Cerebellar cortex (tissue), 1 donor: ENCODE measurements at regions not wholly inside any gene's neighbourhood (a gene's known extent, or its start where the extent isn't known, plus 50 kb on each side); places are given as distances from the start of the nearest gene placed in this dataset.
"Not testable (repeated sequence)": the region's sequence is repeated elsewhere in the genome, so short reads cannot be mapped to it uniquely, and the experiment has no call there.

ENCODE experiments used
- DNase-seq: peaks from one replicate; pipeline ENCODE4 v3.0.0-alpha.2; 2015; ENCODE audit warnings: low spot score

DNA sequence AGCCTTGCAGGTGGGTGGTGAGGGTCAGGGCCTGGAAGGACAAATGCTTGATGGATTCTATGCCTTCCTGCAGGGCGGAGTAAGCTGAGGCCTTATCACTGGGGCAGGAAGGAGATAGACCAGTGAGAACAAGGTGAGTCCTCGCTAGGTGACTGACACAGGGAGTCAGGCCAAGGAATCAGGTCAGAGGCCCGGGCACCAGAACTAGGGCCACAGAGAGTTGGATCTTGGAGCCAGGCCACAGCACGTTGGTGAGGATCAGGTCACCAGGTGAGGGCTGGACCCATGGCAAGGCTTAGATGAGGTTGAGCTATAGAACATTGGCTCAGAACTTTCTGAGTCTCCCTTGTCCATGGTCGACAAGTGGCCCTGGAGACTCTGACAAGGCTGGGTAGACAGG is 328.2 kb downstream of the FOXO1 start:
- no peak for DNase-seq

DNA sequence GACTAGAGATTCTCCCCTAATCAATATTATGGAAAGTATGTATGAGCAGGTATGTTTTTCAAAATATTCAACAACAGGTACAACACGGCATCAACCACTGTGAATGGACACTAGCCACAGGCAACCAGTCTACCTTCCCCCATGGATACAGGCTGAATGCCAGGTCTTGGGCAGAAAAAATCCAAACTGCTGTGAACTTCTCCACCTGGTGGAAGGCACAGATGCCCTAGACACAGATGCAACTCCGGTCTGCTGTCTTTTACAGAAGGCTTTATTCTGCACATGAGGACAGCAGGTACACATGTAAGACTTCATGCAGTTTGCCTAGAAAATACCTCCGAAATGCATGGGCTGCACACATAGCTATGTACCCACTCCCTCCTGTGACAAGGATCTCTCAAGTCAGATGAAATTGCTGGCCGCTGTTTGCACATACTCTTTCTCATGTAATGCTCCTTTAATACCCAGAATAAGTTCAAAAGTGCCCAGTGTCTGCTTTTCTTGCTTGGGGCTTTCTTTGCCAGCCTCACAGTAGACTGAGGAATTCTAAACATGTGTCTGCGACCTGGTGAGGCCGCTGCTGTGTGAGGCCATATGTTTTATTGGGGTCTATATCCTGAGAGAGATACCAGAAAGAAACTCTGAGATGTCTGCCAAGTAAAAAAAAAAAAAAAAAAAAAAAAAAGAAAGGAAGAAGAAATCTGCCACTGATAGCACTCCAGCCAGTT is 325.9 kb downstream of the FOXO1 start:
- no peak for DNase-seq

DNA sequence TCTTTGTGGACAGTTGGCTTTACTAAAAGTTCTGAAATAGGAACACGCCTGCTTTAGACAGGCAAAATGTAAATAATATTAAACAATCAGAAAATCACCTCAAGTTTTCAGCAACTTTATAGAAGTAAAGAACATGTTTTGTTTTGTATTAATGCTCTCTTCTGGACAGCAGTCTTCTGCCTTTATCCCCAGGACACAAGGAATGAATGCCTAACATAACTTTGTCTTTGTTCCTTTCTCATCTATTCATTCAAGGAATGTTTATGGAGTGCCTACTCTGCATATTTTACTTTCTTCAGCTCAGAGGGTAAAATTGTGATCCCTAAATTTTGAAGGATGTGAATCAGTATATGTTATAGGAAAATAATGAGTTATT is 325.4 kb downstream of the FOXO1 start:
- no peak for DNase-seq

DNA sequence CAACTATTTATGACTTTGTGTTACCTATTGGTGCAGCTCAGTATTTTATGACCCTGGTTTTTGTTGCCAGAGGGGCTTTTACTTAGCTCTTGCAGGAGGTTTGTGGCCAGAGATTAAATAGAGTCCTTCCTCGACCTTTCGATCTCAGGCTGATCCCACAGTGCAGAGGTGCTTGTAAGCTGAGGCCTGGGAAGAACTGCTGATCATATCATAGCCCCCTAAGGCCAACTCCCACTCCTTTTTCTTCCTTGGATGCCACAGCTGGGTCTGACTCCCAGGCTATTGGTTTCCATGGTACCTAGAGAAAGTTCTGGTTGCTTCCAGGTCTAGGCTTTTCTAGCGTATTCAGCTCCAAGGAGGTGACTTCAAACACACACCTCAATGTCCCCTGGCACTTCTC is 324.9 kb downstream of the FOXO1 start:
- no peak for DNase-seq

DNA sequence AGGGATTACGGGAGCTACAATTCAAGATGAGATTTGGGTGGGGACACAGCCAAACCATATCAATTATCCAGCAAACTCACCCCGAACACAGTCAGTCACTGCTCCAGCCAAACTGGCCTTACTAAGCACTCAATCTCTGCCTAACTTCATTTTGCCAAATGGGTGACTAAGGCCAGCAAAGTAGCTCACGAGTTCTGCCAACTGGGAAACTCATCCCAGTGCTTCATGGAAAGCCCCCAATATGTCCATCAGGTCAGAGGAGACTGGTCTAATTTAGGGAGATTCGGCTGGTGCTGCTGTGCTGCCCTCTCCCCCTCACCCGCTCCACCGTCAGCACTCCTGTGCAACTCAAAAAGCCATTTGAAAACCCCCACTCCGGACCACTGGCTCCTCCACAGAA is 324.0 kb downstream of the FOXO1 start:
- DNase-seq, result no peak

DNA sequence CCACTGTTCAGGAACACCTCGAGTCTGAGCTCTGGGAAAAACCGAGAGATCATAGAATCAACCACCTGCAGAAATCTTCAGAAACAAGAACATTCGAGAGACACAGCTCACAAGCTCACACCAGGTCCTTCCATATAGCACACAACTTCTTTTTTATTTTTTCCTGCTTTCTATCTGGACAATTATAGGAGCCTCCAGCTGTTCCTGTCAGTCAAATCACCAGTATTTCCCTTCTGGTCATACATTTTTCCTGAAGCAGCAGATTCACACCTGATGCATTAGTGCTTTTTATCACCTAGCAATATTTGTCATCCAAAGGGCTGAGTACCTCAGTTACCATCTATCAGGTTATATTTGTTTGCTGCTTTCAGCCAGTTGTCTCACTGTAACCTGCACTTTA is 323.5 kb downstream of the FOXO1 start:
- no peak for DNase-seq

GRCh38 chr13:40343550-40344269 is 322.7 kb downstream of the FOXO1 start:
- DNase-seq, result no peak

DNA sequence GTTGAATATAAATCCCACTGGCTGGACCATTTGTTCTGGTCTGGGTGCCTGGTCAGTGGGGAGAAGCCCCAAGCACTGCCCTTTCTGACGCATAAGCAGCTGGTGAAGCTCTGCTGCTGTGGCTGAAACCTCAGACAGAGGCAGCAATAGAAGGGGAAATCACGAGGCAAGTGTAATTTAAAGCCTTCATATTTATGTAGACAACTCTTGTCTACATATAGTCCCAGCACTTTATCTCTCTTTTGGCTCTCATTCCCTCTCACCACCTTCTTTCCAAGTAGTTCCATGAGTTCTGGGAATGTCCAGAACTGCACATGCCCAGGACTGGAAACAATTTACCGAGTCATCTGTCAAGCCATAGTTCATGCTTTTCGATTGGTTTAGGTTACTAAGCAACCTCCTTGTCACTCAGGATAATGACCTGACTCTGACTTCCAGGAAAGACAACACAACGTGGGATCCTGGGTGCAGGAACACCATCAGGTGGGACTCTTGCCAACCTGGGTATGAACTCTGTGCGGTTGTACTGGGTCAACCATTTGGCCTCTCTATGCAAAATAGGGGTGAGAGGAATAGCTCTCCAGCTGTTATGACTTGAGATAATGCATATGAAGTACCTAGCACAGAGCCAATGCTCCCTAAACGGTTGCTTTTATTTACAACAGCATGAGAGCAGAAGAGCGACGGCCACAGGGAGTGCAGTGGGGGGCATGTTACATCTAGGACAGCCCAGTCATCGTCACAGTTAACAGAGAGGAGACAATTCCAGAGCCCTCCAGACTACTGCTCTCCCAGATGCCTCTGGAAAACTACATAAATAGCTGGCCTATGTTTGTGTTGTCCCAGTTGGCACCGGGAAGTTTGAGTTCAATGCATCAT is 321.9 kb downstream of the FOXO1 start:
- no peak for DNase-seq

GRCh38 chr13:40345149-40345514 is 321.3 kb downstream of the FOXO1 start:
- DNase-seq, result no peak

DNA sequence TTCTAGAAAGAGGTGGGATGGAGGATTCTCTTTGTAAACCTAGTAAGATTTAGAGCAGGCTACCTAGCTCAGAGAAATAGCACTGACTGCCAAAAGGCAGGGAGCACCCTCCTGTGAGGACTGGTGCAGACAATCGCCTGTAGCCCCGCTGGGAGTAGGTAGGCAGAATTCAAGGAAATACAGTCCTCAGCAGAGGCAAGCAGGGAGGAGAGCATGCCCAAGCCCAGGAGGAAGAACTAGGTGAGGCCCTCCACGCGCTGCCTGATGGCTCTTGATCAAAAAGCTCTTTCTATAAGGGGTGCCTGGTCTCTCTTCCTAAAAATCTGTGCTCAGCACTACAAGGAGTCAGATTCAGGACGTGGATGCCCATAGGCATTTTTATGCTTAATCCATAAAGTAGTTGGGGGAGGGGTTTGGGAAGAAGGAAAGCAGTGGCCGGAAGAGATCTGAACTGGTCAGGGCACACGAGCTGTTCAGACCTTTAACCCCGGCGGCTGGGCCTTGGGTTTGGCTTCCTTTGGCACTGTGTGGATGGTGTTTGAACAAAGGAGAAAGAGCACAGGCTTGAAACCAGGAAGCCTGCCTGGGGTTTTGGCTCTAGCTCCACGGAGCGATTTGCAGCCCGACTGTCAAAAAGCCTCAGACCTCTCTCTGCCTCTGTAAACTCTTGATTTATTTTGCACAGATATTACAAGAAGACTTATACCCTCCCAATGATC is 320.6 kb downstream of the FOXO1 start:
- DNase-seq, result peak; percentile 6

DNA sequence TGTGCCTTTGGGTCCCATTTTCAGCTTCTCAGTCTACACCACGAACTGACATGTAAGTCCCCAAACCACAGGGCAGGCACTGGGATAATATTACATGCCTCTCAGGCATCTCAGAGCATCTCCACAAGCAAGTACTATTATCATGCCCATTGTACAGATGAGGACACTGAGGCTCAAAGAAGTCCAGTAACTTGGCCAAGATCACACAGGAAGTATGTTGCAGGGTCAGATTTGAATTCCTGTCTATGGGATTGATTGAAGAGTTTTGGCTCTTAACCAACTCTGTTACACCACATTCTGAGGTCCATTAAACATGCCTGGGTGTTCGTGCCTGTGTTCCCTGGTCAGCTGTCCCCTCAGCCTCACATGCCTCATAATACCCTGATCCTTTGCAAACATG is 319.8 kb downstream of the FOXO1 start:
- DNase-seq, result no peak

DNA sequence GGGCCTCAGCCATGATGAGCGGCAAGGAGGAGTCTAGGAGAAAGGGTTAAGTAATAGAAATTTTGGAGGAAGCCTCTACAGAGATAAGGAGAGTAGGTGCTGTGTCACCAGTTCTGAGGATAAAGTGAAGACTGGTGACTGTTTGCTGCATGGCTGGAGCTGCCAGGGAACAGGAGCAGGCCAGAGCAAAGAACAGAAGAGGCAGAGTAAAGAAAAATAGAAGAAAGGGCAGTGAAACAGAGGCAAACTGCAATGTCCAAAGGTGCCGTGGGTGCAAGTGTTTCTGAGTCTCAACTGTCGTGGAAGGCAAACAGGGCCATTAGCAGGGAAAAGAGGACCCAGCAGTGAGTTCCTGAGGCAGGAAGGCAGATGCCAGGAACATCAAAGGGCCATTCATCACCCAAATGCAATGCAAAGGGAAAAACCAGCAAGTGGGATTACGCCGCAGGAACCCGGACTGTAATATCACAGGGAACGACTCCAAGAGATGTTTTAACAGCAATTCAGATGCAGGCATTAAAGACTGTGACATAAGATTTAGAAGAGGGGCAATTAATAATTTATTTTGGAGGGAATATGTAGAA is 318.3 kb downstream of the FOXO1 start:
- no peak for DNase-seq

GRCh38 chr13:40350283-40350992 is 316.0 kb downstream of the FOXO1 start:
- no peak for DNase-seq

- no peak for DNase-seq
Measured at GRCh38 chr13:40351537-40352379, 314.7 kb downstream of the FOXO1 start.

DNA sequence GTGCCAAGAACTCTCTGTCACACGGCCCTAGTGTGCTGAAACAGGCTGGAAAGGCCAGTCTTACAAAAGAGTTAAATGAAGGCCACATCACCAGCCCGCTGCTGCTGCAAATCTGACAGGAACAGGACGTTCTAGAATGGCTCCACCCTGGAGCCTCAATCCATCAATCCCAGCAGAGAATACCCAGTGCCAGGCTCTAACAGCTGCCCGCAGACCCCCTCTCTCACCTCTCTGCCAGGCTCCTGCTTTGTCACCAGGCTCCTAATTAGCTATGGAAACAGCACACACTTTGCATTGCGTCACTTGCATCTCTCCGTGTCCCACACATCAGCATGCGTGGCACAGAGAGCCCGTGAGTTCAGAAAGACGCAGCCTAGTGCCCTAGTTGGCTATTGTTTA is 314.1 kb downstream of the FOXO1 start:
- no peak for DNase-seq

- no peak for DNase-seq
Measured at GRCh38 chr13:40352802-40353562, 313.5 kb downstream of the FOXO1 start.

- DNase-seq, result no peak
Measured at GRCh38 chr13:40355126-40355724, 311.2 kb downstream of the FOXO1 start.

DNA sequence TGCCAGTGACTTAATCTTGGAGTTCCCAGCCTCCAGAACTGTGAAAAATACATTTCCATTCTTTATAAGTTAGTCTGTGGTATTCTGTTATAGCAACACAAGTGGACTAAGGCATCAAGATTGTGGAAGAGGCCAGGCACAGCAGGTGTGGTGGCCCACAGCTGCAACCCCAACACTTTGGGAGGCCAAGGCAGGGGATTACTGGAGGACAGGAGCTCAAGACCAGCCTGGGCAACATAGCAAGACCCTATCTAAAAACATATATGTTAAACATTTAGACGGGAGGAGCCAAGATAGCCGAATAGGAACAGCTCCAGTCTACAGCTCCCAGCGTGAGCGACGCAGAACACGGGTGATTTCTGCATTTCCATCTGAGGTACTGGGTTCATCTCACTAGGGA is 310.4 kb downstream of the FOXO1 start:
- no peak for DNase-seq

GRCh38 chr13:40356458-40356857 is 310.0 kb downstream of the FOXO1 start:
- not testable (repeated sequence) for DNase-seq
